ENCODE measurements at regions not wholly inside any gene's neighbourhood (a gene's known extent, or its start where the extent isn't known, plus 50 kb on each side); places are given as distances from the start of the nearest gene placed in this dataset.

DNA sequence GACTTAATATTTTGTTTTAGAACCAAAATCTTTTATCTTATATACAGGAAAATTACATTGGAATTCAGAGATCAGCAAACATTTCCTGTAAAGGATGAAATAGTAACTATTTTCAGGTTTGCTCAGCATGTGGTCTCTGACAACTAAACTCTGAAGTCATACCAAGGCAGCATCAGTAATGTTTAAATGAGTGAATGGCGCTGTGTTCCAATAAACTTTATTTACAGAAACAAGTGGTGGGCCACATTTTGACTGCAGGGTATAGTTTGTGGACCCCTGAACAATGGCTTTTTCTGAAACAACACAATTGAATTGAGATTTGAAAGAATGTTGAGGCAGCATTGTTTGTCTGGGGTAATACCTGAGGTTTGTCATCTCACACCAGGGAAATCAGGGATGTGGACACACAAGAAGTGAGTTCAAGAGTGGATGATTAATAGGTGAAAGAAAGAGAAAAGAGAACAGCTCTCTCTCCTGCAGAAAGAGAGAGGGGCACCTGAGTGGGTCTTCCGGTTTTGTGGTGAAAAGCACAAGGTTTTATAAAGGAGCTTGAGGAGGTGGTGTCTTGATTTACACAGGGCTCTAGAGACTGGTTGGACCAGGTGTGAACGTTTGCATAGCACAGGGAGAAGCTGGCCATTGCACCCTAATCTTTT, 113.5 kb upstream of the VPREB1 start:
- no peak overlapping the region for H3K4me3 ChIP-seq (ENCODE audit: low read depth in 1 of 2, low read length in 1 of 2)
- H3K27me3 ChIP-seq, result no peaks in the 10 kb centered on the region
- no peaks in the 10 kb centered on the region for H3K4me1 ChIP-seq (ENCODE audit: control insufficient read depth in 1 of 2, insufficient read depth in 1 of 2, low read depth in 1 of 2, low read length in 1 of 2)
- H3K27ac ChIP-seq, result no peak overlapping the region
- H3K9me3 ChIP-seq, result no peaks in the 10 kb centered on the region
- no peaks in the 10 kb centered on the region for H3K36me3 ChIP-seq
- TF ChIP-seq, protein P1, sequence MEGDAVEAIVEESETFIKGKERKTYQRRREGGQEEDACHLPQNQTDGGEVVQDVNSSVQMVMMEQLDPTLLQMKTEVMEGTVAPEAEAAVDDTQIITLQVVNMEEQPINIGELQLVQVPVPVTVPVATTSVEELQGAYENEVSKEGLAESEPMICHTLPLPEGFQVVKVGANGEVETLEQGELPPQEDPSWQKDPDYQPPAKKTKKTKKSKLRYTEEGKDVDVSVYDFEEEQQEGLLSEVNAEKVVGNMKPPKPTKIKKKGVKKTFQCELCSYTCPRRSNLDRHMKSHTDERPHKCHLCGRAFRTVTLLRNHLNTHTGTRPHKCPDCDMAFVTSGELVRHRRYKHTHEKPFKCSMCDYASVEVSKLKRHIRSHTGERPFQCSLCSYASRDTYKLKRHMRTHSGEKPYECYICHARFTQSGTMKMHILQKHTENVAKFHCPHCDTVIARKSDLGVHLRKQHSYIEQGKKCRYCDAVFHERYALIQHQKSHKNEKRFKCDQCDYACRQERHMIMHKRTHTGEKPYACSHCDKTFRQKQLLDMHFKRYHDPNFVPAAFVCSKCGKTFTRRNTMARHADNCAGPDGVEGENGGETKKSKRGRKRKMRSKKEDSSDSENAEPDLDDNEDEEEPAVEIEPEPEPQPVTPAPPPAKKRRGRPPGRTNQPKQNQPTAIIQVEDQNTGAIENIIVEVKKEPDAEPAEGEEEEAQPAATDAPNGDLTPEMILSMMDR (IDR thresholded peaks at IDR 0.05), result no peak

DNA sequence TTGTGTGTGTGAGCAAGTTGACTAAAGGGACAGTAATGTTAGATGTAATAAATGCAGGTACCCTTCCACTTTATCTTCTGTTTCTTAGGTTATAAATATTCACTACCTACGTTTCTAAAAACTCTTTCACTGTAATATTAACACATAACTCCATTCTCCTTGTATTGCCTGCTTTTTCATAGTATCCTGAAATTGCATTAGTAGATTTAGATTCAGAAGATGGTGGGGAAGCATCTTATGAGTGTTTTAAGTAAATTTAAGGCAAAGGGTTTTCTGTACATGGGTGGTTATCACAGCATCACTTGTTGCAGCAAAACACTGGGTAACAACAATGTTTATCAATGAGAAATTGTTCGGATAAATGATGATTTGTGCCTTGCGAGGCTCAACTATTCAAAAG, 115.2 kb upstream of the VPREB1 start:
- Histone ChIP-seq H3K36me3 (no peaks in the 10 kb centered on the region), H3K9me3 (no peaks in the 10 kb centered on the region), H3K27me3 (no peaks in the 10 kb centered on the region), H3K27ac (no peak overlapping the region), H3K4me3 (ENCODE audit: low read depth in 1 of 2, low read length in 1 of 2) (no peak overlapping the region), H3K4me1 (ENCODE audit: control insufficient read depth in 1 of 2, insufficient read depth in 1 of 2, low read depth in 1 of 2, low read length in 1 of 2) (no peaks in the 10 kb centered on the region)
- TF ChIP-seq, protein P1 (IDR thresholded peaks at IDR 0.05), result no peak

DNA sequence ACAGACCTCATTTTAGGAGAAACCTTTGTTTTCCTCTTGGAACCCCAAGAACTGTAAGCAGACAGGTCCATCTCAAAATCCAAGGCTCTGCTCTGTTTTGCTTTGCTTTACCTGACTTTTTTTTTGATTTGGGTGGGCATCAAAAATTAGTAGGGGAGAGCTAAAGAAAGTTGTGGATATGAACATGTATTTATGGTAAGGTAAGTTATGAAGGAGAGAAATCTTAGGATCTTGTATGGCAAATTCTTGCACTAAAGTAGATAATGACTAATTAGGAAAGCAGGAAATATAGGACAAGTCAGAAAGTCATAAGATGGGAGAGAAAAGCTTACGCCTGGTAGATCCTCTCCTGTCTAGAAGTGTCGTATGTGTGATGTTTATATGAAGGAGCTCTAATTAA, 116.1 kb upstream of the VPREB1 start:
- Histone ChIP-seq H3K36me3 (no peaks in the 10 kb centered on the region), H3K4me3 (ENCODE audit: low read depth in 1 of 2, low read length in 1 of 2) (no peak overlapping the region)

DNA sequence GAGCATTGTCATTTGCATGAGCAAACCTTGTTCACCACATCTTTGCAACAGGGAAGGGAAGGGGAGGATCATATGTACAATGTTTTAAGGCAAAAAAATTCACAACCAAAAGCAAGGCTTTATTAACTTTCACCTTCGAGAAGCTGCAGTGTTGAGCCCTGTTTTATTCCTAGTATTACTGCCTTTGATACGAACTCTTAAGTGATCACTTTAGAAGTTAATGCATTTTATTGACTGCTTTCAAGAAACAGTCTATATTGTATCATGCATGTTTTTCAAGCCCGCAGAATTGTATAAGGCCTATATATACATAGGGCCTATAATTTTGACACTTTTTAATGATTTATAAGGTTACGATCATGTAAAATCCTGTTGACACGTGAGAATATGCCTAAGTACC, 117.5 kb upstream of the VPREB1 start:
- H3K4me3 ChIP-seq (ENCODE audit: low read depth in 1 of 2, low read length in 1 of 2), result no peak overlapping the region
- TF ChIP-seq, protein P1 (IDR thresholded peaks at IDR 0.05), result no peak
- no peaks in the 10 kb centered on the region for H3K36me3 ChIP-seq
- no peaks in the 10 kb centered on the region for H3K27me3 ChIP-seq
- no peak overlapping the region for H3K27ac ChIP-seq
- no peaks in the 10 kb centered on the region for H3K4me1 ChIP-seq (ENCODE audit: control insufficient read depth in 1 of 2, insufficient read depth in 1 of 2, low read depth in 1 of 2, low read length in 1 of 2)
- H3K9me3 ChIP-seq, result no peaks in the 10 kb centered on the region

More for the DNA sequence above, 116.1 kb upstream of the VPREB1 start:
- Histone ChIP-seq H3K9me3 (no peaks in the 10 kb centered on the region), H3K4me1 (ENCODE audit: control insufficient read depth in 1 of 2, insufficient read depth in 1 of 2, low read depth in 1 of 2, low read length in 1 of 2) (no peaks in the 10 kb centered on the region), H3K27me3 (no peaks in the 10 kb centered on the region), H3K27ac (no peak overlapping the region)
- TF ChIP-seq, protein P1 (IDR thresholded peaks at IDR 0.05), result no peak

DNA sequence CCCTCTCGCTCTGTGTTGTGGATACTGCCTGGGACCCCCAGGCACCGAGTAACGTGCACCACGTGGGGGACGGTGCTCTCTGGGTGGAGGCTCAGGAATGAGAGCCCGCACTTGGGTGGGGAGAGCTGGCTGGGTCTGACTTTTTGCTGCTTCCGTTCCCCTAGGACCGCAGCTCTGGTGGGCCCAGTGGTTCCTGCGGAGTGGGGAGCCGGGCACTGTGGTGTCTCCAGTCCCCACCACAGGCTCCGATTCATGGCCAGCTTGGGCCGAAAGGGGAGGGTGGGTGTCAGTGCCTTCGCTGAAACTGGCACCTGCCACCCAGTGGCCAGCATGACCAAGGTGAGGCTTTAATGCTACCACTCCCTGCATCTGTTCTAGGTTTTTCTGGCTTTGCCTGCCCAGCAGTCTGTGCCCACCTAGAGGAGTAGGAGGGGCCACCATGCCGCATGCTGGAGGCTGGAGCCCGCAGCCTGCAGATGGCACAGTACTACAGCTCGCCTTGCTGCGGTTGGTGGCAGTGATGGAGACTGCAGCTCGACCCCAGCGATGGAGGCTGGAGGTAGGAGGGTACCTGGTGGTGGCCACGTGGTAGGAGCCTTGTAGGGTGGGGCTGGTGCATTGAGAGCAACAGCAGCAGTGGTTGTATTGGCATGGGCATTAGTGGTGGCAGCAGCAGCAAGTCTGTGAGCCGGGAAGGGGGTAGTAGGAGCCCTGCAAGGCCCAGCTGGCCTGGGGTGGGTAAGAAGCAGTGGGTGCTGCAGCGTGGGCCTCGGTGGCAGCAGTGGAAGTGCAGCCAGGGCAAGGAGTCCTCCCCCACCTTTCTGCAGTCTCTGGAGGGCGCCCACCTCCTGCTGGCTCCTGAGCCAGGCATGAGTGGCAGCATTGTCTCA, 118.8 kb upstream of the VPREB1 start:
- H3K4me3 ChIP-seq (ENCODE audit: low read depth in 1 of 2, low read length in 1 of 2), result no peak overlapping the region
- no peak overlapping the region for H3K27ac ChIP-seq
- no peaks in the 10 kb centered on the region for H3K9me3 ChIP-seq
- TF ChIP-seq, protein P1 (IDR thresholded peaks at IDR 0.05), result no peak
- no peaks in the 10 kb centered on the region for H3K36me3 ChIP-seq
- no peaks in the 10 kb centered on the region for H3K4me1 ChIP-seq (ENCODE audit: control insufficient read depth in 1 of 2, insufficient read depth in 1 of 2, low read depth in 1 of 2, low read length in 1 of 2)
- no peaks in the 10 kb centered on the region for H3K27me3 ChIP-seq

Data from neutrophil (primary cell).